HuH-7.5 (cell line): ENCODE measurements at regions not wholly inside any gene's neighbourhood (a gene's known extent, or its start where the extent isn't known, plus 50 kb on each side); places are given as distances from the start of the nearest gene placed in this dataset.
"Not testable (repeated sequence)": the region's sequence is repeated elsewhere in the genome, so short reads cannot be mapped to it uniquely, and the experiment has no call there.

Experiments
- DNase-seq: peaks from one replicate; pipeline ENCODE4 v3.0.0; 2011; ENCODE audit warnings: low spot score

- DNase-seq: no peak
These were observed 479.9 kb upstream of the FANCL start for GRCh38 chr2:58720770-58721697.

- no peak for DNase-seq
These were observed 479.1 kb upstream of the FANCL start for GRCh38 chr2:58720033-58720769.

GRCh38 chr2:58715344-58715743 lies 474.2 kb upstream of the FANCL start:
- DNase-seq: no peak

- no peak for DNase-seq
These were observed 473.1 kb upstream of the FANCL start for GRCh38 chr2:58714238-58714637.

GRCh38 chr2:58710795-58711279 lies 469.7 kb upstream of the FANCL start:
- DNase-seq: no peak

GRCh38 chr2:58709687-58710354 lies 468.7 kb upstream of the FANCL start:
- no peak for DNase-seq

- no peak for DNase-seq
These were observed 468.1 kb upstream of the FANCL start for GRCh38 chr2:58709274-58709673.

- DNase-seq: no peak
These were observed 467.4 kb upstream of the FANCL start for GRCh38 chr2:58708565-58708964.

- no peak for DNase-seq
These were observed 461.3 kb upstream of the FANCL start for GRCh38 chr2:58702302-58702885.

- no peak for DNase-seq
These were observed 460.7 kb upstream of the FANCL start for GRCh38 chr2:58701688-58702301.

- DNase-seq: no peak
These were observed 459.5 kb upstream of the FANCL start for GRCh38 chr2:58700591-58700990.

- DNase-seq: no peak
These were observed 458.3 kb upstream of the FANCL start for GRCh38 chr2:58699411-58699810.

GRCh38 chr2:58698620-58699019 lies 457.5 kb upstream of the FANCL start:
- no peak for DNase-seq

- DNase-seq: not testable (repeated sequence)
These were observed 453.0 kb upstream of the FANCL start for GRCh38 chr2:58694114-58694513.

- DNase-seq: not testable (repeated sequence)
These were observed 449.9 kb upstream of the FANCL start for GRCh38 chr2:58691041-58691440.

GRCh38 chr2:58688813-58689212 lies 447.7 kb upstream of the FANCL start:
- DNase-seq: no peak

GRCh38 chr2:58686776-58687175 lies 445.7 kb upstream of the FANCL start:
- no peak for DNase-seq

- DNase-seq: no peak
These were observed 439.7 kb upstream of the FANCL start for GRCh38 chr2:58680755-58681310.

GRCh38 chr2:58677748-58678147 lies 436.6 kb upstream of the FANCL start:
- no peak for DNase-seq

- DNase-seq: no peak
These were observed 430.6 kb upstream of the FANCL start for GRCh38 chr2:58671675-58672074.

- no peak for DNase-seq
These were observed 428.9 kb upstream of the FANCL start for GRCh38 chr2:58669998-58670397.
